SK-N-MC (cell line): ENCODE measurements at regions not wholly inside any gene's neighbourhood (a gene's known extent, or its start where the extent isn't known, plus 50 kb on each side); places are given as distances from the start of the nearest gene placed in this dataset.

Experiments
- DNase-seq: peaks from one replicate; pipeline ENCODE4 v3.0.0-alpha.2; 2011; ENCODE audit warnings: low read depth, low spot score
- H3K27ac ChIP-seq: fragments of 200-600 bp; sonication (generic); 2 replicates; pipeline ENCODE4 v1.5.1; 2016; ENCODE audit warnings: mixed run types
- H3K36me3 ChIP-seq: fragments of 200-600 bp; sonication (generic); 2 replicates; pipeline ENCODE4 v1.6.1; 2017; ENCODE audit warnings: antibody characterized with exemption, low read length, mixed read lengths; ENCODE audit not compliant: insufficient read depth
- H3K4me3 ChIP-seq: fragments of 200-600 bp; sonication (generic); 2 replicates; pipeline ENCODE4 v1.5.1; 2016
- H3K9ac ChIP-seq: fragments of 200-600 bp; sonication (generic); 2 replicates; pipeline ENCODE4 v1.8.0; 2017; ENCODE audit warnings: mixed run types, mixed read lengths; ENCODE audit not compliant: insufficient read length
- H3K9me3 ChIP-seq: fragments of 200-600 bp; sonication (generic); 2 replicates; pipeline ENCODE4 v1.6.1; 2017; ENCODE audit warnings: low read depth, mild to moderate bottlenecking, antibody characterized with exemption, low read length, moderate library complexity, mixed read lengths
- EZH2 ChIP-seq: fragments of 200-600 bp; sonication (generic); IDR thresholded peaks from one replicate; pipeline ENCODE4 v1.6.1; 2017; ENCODE audit warnings: antibody characterized with exemption
- FOXP2 ChIP-seq: optimal IDR thresholded peaks from 2 replicates; pipeline ENCODE3; 2011; ENCODE audit warnings: mild to moderate bottlenecking, moderate library complexity; ENCODE audit not compliant: insufficient read depth; ENCODE audit errors: extremely low read length, control extremely low read depth
- POLR2AphosphoS5 ChIP-seq: IDR thresholded peaks from 2 replicates; pipeline ENCODE4 v1.6.1; 2012; ENCODE audit warnings: mild to moderate bottlenecking, low read depth, low read length, borderline replicate concordance

- H3K4me3 ChIP-seq = no peak overlapping the region
- H3K36me3 ChIP-seq = no peaks in the 10 kb centered on the region
- no peaks in the 10 kb centered on the region for H3K9me3 ChIP-seq
- TF ChIP-seq FOXP2 (no peak), EZH2 (no peak), POLR2AphosphoS5 (no peak)
- no peak overlapping the region for H3K27ac ChIP-seq
- no peak for DNase-seq
- no peak overlapping the region for H3K9ac ChIP-seq
Observed at GRCh38 chr5:142455856-142456255, 131.0 kb upstream of the SPRY4 start.

GRCh38 chr5:142453932-142454331 is 129.1 kb upstream of the SPRY4 start:
- no peak overlapping the region for H3K27ac ChIP-seq
- H3K9ac ChIP-seq = no peak overlapping the region
- TF ChIP-seq POLR2AphosphoS5 = no peak
- TF ChIP-seq EZH2 = no peak
- TF ChIP-seq FOXP2 = no peak
- no peaks in the 10 kb centered on the region for H3K9me3 ChIP-seq
- H3K36me3 ChIP-seq = no peaks in the 10 kb centered on the region
- DNase-seq = no peak
- H3K4me3 ChIP-seq = no peak overlapping the region

- Histone ChIP-seq H3K9ac (no peak overlapping the region), H3K9me3 (no peaks in the 10 kb centered on the region), H3K36me3 (no peaks in the 10 kb centered on the region), H3K27ac (no peak overlapping the region), H3K4me3 (no peak overlapping the region)
- no peak for TF ChIP-seq EZH2
- no peak for TF ChIP-seq FOXP2
- no peak for TF ChIP-seq POLR2AphosphoS5
- DNase-seq = no peak
Observed at GRCh38 chr5:142450419-142450818, 125.6 kb upstream of the SPRY4 start.

- Histone ChIP-seq H3K9ac (no peak overlapping the region), H3K9me3 (no peaks in the 10 kb centered on the region), H3K27ac (no peak overlapping the region), H3K36me3 (no peaks in the 10 kb centered on the region), H3K4me3 (no peak overlapping the region)
- TF ChIP-seq POLR2AphosphoS5 (no peak), EZH2 (no peak), FOXP2 (no peak)
- no peak for DNase-seq
Observed at GRCh38 chr5:142447887-142448286, 123.1 kb upstream of the SPRY4 start.

- Histone ChIP-seq H3K27ac (no peak overlapping the region), H3K9me3 (no peaks in the 10 kb centered on the region), H3K36me3 (no peaks in the 10 kb centered on the region), H3K9ac (no peak overlapping the region), H3K4me3 (no peak overlapping the region)
- no peak for TF ChIP-seq EZH2
- no peak for TF ChIP-seq FOXP2
- TF ChIP-seq POLR2AphosphoS5 = no peak
- DNase-seq = no peak
Observed at GRCh38 chr5:142446960-142447279, 122.1 kb upstream of the SPRY4 start.

GRCh38 chr5:142446131-142446959 is 121.5 kb upstream of the SPRY4 start:
- Histone ChIP-seq H3K4me3 (no peak overlapping the region), H3K9ac (no peak overlapping the region), H3K27ac (no peak overlapping the region), H3K36me3 (no peaks in the 10 kb centered on the region), H3K9me3 (no peaks in the 10 kb centered on the region)
- no peak for TF ChIP-seq FOXP2
- no peak for TF ChIP-seq EZH2
- TF ChIP-seq POLR2AphosphoS5 = no peak
- DNase-seq = no peak

- DNase-seq = no peak
- Histone ChIP-seq H3K36me3 (no peaks in the 10 kb centered on the region), H3K9ac (no peak overlapping the region), H3K4me3 (no peak overlapping the region), H3K9me3 (no peaks in the 10 kb centered on the region), H3K27ac (no peak overlapping the region)
- no peak for TF ChIP-seq EZH2
- no peak for TF ChIP-seq FOXP2
- TF ChIP-seq POLR2AphosphoS5 = no peak
Observed at GRCh38 chr5:142445266-142445665, 120.4 kb upstream of the SPRY4 start.

- DNase-seq = no peak
- H3K4me3 ChIP-seq = no peak overlapping the region
- no peak for TF ChIP-seq EZH2
- no peak for TF ChIP-seq POLR2AphosphoS5
- TF ChIP-seq FOXP2 = no peak
- H3K9me3 ChIP-seq = no peaks in the 10 kb centered on the region
- H3K9ac ChIP-seq = no peak overlapping the region
- no peak overlapping the region for H3K27ac ChIP-seq
- H3K36me3 ChIP-seq = no peaks in the 10 kb centered on the region
Observed at GRCh38 chr5:142441616-142442015, 116.8 kb upstream of the SPRY4 start.

- no peak overlapping the region for H3K9ac ChIP-seq
- peak overlapping the region; percentile 52 for H3K4me3 ChIP-seq
- no peak for TF ChIP-seq EZH2
- TF ChIP-seq FOXP2 = no peak
- no peak for TF ChIP-seq POLR2AphosphoS5
- DNase-seq = no peak
- no peak overlapping the region for H3K27ac ChIP-seq
- no peaks in the 10 kb centered on the region for H3K36me3 ChIP-seq
- no peaks in the 10 kb centered on the region for H3K9me3 ChIP-seq
Observed at GRCh38 chr5:142439207-142439860, 114.5 kb upstream of the SPRY4 start.
